ENCODE measurements at regions not wholly inside any gene's neighbourhood (a gene's known extent, or its start where the extent isn't known, plus 50 kb on each side); places are given as distances from the start of the nearest gene placed in this dataset.

DNA sequence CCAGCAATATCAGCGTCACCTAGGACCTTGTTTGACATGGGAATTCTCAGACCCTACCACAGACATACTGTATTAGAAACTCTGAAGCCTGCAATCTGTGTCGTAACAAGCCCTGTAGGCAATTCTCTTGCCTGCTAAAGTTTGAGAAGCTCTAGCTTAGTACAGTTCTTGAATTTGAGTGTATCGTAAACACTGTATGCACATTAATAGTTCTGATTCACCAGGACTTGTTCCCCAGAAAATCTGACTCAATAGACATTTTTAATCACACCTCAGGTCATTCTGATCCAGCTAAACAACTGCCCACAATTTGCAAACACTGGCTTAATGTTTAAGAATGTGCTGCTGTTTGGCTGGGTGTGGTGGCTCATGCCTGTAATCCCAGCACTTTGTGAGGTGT, 414.3 kb downstream of the TFAP2A start:
- no peak for DNase-seq
- no peak for ATAC-seq
- intact Hi-C loops (cut with DNase I, micrococcal nuclease), result no loop called here

DNA sequence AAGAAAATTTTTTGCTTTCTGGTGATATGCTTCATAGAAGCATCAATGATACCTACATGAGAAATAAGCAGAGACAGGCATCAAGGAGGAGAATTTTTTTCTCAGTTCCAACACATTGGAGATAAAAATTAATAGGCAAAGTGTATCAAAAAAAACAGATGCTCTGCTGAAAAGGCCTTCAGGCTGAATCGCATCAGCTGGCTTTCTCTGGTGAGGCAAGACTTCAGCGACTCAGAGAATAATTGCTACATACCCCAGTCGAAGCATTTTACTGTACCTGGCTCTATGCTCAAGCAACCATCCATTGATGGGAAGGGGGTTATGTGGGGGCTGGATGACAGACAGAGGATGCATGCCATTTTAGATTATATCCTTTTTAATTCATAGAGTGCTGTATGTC, 415.1 kb downstream of the TFAP2A start:
- intact Hi-C loops (cut with DNase I, micrococcal nuclease), result no loop called here
- ATAC-seq, result no peak
- DNase-seq, result no peak

DNA sequence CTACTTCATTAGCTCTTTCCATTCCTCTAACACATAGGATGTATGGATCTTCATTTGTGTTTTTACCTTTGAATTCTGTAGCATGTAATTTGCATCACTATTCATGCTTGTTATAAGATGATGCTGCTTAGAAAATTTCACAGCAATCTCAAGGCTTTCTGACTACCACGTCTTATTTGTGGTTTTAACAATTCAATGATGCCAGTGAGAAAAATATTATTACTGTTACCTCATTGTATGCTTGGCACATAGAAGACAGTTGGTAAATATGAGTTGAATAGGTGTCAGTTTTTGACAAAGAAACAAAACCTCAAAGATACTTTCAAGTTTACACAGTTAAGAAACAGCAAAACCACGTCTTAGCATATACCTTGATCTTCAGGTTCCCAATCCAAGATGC, 428.6 kb downstream of the TFAP2A start:
- intact Hi-C loops (cut with DNase I, micrococcal nuclease), result no loop called here
- DNase-seq (no peak), ATAC-seq (no peak)

DNA sequence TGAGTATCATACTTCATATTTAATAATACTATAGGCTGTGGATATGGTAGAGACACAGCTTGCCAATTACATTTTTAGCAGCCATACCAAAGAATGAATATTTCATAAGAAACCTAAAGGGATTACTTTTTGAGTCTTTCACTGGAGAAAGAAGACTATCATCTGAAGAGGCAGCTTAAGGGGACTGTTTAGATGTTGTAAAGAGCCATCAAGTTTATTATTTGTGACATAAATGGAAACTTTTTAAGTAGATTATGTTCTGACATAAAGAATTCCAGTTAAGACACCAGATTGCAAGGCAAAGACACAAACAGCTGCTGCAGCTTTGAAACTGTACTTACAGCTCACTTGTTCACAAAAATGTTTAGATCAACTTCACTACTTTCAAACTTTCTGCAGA, 429.4 kb downstream of the TFAP2A start:
- no peak for DNase-seq
- intact Hi-C loops (cut with DNase I, micrococcal nuclease), result no loop called here
- ATAC-seq, result no peak

DNA sequence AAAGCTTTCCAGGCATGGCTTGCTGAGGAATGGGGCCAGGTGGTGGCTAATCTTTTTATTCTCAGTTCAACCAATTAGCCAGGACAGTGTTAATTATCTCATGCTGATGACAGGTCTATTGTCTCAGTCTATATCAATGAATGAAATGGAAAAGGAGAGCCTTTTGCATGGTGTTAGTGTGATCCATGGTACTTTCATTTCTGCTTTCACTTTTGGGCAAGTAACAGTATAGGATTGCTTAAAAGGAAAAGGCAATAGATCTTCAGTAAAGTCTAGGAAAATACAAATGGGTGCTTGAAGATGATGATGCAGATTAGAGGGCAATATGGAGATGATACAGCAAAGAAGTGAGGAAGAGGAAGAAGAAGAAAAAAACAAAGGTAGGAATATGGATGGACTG, 430.3 kb downstream of the TFAP2A start:
- intact Hi-C loops (cut with DNase I, micrococcal nuclease), result no loop called here
- ATAC-seq (no peak), DNase-seq (no peak)

DNA sequence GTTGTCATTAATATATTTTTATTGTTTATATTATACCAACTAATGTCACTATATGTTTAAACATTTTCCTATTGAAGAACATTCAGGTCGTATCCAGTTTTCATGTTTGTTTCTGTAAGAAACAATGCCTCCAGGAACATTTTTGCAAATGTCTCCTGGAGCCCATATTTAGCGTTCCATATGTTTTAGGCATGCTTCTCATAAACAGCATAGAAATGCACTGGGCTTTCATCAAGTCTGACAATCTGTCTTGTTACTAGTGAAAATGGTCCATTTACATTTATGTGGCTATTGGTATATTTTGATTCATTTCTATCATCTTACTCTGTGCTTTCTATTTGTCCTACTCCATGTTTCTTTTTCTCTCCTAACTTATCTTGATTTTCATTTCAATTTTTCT, 431.7 kb downstream of the TFAP2A start:
- no peak for ATAC-seq
- DNase-seq, result no peak
- intact Hi-C loops (cut with DNase I, micrococcal nuclease), result no loop called here

DNA sequence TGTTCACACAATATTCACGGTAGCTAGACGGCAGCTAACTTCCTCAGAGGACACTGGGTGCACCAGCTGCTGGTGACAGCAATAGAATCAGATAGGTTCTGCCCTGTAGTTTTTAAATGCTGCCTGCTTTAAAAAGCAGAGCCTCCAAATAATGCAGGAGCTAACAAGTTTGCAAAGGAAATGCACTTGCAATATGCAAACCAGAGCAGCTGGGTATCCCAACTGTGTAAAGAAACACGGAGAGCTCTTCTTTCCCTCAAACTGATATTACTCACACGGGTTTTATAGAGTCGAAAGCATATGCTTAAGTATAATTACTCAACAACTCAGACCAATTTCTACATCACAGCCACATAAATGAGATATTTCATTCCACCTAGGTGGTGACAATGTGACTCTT, 432.7 kb downstream of the TFAP2A start:
- DNase-seq (no peak), ATAC-seq (no peak)
- intact Hi-C loops (cut with DNase I, micrococcal nuclease), result no loop called here

DNA sequence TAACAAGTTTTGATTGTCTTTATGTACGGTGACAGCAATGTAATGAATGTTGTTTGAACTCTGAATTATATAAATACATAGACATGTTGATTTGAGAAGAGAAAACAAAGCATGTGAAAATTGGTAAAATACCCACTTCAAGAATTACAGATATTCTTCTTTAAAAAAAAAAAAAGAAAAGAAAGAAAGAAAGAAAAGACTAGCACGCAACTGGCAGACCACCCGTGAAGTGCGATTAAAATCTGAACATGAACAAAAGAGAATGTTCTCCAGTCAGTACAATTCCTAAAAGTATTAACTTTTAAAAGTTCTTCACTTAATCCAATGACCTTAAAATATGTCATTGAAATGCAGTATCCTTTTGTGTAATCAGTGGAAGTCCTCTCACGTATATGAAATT, 434.9 kb downstream of the TFAP2A start:
- intact Hi-C loops (cut with DNase I, micrococcal nuclease), result no loop called here
- no peak for ATAC-seq
- no peak for DNase-seq

DNA sequence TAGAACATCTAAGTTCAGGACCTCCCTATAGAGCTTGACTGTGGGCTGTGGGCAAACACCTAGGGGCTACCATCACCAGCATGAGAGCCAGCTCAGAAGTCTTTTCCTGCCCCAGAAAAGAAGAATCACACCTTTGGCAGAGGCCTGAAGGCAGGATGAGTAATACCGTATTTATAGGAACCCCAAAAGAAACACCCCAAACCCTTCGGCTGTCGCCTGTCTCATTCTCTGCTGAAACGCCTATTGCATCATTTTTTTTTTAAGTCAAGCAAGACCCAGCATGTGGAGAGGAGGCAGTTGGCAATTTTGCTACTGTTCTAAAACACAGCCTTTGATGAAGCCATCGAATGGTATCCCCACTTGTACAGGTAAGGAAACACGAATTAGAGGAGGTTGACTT, 436.4 kb downstream of the TFAP2A start:
- ATAC-seq (no peak), DNase-seq (no peak)
- intact Hi-C loops (cut with DNase I, micrococcal nuclease), result no loop called here

DNA sequence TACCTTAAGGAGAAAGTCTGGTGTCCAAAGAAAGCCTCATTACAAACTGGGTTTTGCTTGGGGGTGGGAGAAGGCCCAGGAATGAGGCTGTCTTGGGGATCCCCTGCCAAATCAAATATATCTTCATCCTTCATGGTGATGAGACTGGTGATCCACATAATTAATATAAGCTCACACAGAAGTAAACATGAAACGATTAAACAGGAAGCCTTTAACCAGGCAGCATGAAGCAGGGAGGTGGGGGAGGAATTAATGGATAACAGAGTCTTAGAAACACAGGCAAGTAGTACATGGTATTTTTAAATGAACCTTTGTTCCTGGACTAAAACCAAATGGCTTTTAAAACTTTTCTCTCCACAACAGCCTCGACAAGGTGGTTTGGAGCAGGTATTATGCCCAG, 437.5 kb downstream of the TFAP2A start:
- no peak for DNase-seq
- intact Hi-C loops (cut with DNase I, micrococcal nuclease), result no loop called here
- no peak for ATAC-seq

DNA sequence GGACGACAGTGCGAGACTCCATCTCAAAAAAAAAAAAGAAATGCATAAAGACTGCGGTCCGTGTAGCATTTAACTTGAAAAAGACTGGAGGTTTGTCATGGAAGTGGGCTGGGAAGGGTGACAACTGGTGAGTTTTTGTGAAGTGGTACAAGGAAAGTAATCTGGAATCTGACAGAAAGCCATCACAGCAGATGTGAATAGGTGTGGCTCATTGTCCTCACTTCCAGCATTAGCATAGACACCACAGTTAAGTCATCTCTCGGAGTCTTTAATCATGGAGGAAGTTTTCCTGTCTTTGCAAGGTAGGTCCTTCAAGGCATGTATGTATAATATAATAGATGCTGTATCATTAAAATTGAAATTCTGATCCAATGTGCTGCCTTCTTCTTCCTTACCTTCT, 453.2 kb downstream of the TFAP2A start:
- DNase-seq, result no peak
- intact Hi-C loops (cut with DNase I, micrococcal nuclease), result no loop called here
- ATAC-seq, result no peak

DNA sequence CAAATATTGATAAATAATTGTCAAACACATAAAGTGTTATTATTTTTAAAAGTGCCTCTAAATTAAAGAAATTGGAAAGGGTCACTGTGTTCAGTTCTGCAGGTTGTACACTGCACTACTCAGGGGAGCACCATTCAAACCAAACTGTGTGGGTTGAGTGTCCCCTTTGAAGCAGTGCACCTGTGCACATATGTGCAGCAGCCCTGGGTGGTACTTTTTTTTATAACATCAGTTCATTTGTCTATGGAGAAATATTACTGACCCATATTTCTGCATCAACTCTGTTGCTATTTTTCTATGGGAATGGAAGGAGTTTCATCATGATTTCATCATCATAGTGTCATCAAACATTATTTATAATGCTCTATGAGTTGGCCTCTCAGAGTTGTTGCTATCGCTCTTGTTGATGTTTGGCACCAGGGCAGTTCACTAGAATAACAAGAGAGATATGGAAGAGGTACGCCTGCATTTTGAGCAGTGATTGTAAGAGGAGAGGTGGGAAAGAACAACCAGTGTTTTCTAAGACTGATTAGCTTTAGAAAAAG, 457.6 kb downstream of the TFAP2A start:
- ATAC-seq (no peak), DNase-seq (no peak)
- intact Hi-C loops (cut with DNase I, micrococcal nuclease), result no loop called here

DNA sequence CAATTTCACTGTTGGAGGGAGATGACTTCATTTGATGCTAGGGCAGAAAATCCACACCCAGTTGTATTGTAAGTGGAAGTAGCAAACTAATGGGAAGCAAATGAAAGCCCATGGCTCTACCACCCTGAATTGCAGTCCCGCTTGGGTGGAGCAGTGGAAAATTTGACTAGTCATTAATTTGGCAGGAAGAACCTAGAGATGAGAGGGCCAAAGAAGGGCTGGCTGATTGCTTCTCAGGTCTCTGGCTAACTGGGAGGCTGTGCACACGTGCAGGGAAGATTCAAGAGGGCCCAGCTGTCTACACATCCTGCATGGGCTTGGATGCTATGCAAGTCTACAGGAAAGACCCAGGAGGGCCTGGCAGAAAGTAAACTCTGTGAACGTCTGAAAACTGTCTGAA, 466.2 kb downstream of the TFAP2A start:
- no peak for ATAC-seq
- DNase-seq, result no peak
- intact Hi-C loops (cut with DNase I, micrococcal nuclease), result no loop called here

DNA sequence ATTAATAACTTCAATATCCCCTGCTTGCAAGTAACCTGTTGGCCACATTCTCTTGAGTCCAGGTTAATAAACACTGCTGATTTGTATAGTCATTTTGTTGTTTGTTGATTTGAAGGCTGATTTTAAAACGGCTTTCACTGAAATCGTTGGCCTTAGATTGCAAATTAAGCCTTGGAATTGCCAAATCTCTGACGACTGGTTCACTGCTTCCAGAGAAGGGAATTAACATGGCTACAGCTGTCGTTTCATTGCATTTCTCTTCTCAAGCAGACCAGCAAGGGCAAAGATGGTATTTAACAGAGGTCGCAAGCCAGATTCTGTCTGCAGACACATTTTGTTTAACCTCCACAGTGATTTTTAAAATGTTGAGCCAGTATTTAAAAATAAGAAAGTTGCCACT, 470.9 kb downstream of the TFAP2A start:
- no peak for DNase-seq

DNA sequence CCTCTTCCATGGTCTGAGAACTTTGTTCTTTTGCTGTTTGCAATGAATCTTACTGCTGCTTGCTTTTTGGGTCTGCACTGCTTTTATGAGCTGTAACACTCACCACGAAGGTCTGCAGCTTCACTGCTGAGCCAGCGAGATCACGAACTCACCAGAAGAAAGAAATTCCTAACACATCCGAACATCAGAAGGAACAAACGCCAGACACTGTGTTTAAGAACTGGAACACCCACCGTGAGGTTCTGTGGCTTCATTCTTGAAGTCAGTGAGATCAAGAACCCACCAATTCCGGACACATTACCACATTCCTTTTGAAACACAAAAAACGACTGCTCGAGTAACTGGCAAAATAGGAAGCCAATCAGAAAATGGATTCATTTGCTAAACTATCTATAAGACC, 471.8 kb downstream of the TFAP2A start:
- intact Hi-C loops (cut with DNase I, micrococcal nuclease), result no loop called here
- ATAC-seq (no peak), DNase-seq (no peak)

More for the DNA sequence above, 470.9 kb downstream of the TFAP2A start:
- intact Hi-C loops (cut with DNase I, micrococcal nuclease), result no loop called here
- ATAC-seq, result no peak

DNA sequence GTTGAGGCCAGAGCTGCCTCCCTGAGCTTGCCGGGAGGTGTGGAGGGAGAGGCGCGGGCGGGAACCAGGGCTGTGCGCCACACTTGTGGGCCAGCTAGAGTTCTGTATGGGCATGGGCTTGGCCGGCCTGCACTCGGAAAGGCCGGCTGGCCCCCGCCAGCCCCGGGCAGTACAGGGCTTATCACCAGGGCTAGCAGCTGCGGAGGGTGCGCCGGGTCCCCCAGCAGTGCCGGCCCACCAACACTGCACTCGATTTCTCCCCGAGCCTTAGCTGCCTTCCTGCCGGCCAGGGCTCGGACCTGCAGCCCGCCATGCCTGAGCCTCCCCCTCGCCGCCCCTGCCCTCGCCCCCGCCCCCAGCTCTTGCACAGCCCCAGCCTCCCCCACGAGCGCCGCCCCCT, 472.7 kb downstream of the TFAP2A start:
- no peak for DNase-seq
- intact Hi-C loops (cut with DNase I, micrococcal nuclease), result no loop called here
- ATAC-seq, result no peak

DNA sequence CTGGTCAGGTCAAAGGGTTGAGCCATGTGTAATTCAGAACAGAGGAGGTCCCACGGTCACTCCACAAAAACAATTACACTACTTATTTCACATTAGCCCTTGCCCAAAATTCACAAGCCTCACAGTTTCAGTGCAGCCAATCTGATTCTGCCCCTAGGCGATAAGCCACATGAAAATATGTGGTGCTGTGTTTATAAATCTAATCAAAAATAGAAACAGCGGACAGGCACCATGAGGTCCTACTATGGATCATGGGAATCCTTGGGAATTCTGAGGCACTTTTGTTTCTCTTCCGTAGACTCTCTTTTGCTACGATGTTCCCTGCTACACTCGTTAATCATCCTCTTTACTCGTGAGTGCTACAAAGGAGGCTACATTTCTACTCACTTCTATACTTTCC, 476.1 kb downstream of the TFAP2A start:
- DNase-seq (no peak), ATAC-seq (no peak)
- intact Hi-C loops (cut with DNase I, micrococcal nuclease), result no loop called here

DNA sequence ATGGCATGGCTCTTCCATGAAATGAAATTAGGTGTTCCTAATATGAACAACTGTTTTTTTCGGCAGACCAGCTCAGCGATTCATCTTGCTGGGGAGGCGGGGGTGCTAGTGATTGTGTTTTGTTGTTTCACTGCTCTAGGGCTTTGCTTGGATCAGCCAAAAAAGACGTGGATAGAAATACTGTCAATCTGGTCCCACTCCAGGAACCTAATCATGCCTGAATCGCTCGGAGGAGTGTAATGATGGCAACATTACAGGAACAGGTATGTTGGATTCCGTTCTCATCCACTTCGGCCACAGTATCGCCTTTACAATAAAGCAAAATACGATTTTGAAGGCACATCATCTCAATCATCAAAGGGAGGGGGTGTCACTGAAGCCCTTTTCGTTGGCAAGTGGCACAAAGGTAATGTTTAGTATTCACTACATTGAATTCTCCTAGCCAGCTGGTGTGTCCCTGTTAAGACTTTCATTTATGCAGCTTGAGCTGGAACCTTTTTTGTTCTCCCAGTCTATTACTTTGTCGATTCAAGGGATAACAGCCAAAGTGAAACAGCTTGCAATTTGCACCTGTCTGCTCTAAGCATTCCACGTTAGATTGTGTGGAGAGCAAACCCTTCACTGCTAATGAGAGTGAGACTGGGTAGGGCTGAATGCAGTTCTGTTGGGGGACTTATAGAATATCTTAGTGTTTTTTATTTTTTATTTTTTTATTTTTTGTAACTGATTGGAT, 477.7 kb downstream of the TFAP2A start:
- no peak for DNase-seq
- ATAC-seq, result no peak
- intact Hi-C loops (cut with DNase I, micrococcal nuclease), result no loop called here

DNA sequence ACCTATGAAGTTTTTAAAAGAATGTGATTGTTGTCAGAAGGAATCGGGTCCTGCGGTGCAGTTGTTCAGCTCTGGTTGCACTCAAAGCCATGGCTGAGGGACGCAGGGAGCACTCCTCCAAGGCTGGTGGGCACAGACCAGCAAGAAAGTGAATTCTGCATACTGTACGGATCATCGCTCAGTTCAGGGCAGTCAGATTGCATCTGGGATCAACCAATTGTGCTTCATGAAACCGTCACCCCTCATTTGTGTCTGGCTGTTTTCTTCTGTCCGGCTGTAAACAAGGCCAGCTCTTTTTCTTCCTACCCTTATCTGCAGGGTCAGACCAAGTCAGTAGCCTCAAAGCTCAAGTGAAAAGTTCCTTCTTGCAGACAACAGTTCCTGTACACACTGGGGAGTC, 478.3 kb downstream of the TFAP2A start:
- intact Hi-C loops (cut with DNase I, micrococcal nuclease), result no loop called here
- DNase-seq (no peak), ATAC-seq (no peak)

DNA sequence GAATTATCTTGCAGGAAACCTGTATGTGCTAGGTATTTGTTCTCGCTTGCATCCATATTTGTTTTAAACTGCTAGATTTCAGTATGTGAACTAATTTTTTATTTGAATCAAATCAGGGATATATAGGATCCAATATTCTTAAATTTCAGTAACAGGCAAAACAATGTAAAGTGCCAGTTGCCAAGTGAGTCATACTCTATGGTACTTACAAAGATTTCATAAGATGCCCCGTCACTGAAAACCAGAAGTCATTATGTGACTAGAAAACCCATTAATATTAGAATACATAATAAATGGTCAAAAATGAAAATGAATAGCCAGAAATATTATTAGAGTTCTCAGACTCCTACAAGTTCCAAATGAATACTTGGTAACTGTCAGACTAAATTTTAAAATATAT, 481.2 kb downstream of the TFAP2A start:
- DNase-seq, result no peak
- intact Hi-C loops (cut with DNase I, micrococcal nuclease), result no loop called here
- no peak for ATAC-seq

DNA sequence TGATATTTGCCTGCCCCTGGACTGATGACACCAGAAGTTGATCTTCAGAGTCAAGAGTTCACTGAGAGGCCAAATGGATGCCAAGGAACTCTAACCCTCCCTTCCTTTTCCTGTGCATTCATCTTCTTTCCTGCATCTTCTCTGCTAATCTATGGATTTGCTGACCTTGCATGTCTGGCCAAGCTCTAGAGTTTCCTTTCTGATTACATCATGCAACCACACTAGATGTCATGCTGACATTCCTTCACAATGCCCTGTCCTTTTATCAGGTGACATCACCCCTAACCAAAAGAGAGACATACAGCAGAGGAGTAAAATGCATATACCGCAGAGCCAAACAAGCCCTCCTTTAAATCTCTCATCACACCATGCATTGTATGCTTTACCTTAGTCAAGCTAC, 487.6 kb downstream of the TFAP2A start:
- intact Hi-C loops (cut with DNase I, micrococcal nuclease), result no loop called here
- DNase-seq (no peak), ATAC-seq (no peak)

All from left colon (tissue), 2 donors.